ENCODE measurements at regions not wholly inside any gene's neighbourhood (a gene's known extent, or its start where the extent isn't known, plus 50 kb on each side); places are given as distances from the start of the nearest gene placed in this dataset.
"Not testable (repeated sequence)": the region's sequence is repeated elsewhere in the genome, so short reads cannot be mapped to it uniquely, and the experiment has no call there.

DNA sequence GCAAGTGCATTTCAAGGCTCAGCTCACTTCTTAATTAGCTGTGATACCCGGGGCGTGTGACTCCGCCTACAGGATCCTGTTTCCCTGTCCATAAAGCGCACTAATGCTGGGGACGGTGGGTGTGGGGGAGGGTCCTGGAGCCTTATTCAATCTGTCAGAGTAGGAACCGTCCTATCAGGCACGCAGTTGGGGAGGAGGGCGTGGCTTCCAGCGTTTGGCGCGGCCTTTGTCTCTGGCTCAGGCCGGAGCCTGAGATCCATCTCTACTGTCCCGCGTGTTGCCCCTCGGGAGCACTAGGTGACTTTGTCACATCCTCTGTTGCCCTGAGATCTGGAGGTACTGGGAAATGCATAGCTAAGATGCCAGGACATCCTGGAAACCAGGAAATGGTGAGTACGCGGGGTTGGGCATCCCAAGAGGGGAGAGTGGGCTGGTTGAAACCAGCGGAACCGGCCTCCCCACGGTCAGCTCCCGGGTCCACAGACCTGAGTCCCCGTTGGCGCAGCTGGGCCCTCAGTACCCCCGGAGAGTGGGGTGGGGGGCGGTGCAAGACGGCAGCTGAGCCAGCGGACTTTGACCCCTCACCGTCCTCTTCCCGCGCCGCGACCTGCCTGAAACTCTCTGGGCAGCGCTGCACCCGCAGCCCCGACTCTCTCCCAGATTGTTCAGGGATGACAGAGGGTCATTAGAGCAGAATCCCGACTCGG is 104.4 kb upstream of the ZNF92 start:
- TF ChIP-seq, protein P1, sequence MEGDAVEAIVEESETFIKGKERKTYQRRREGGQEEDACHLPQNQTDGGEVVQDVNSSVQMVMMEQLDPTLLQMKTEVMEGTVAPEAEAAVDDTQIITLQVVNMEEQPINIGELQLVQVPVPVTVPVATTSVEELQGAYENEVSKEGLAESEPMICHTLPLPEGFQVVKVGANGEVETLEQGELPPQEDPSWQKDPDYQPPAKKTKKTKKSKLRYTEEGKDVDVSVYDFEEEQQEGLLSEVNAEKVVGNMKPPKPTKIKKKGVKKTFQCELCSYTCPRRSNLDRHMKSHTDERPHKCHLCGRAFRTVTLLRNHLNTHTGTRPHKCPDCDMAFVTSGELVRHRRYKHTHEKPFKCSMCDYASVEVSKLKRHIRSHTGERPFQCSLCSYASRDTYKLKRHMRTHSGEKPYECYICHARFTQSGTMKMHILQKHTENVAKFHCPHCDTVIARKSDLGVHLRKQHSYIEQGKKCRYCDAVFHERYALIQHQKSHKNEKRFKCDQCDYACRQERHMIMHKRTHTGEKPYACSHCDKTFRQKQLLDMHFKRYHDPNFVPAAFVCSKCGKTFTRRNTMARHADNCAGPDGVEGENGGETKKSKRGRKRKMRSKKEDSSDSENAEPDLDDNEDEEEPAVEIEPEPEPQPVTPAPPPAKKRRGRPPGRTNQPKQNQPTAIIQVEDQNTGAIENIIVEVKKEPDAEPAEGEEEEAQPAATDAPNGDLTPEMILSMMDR (IDR thresholded peaks at IDR 0.05; ENCODE audit: poor library complexity, severe bottlenecking): no peak
- Histone ChIP-seq H3K4me3 (ENCODE audit: severe bottlenecking) (peak overlapping the region; percentile 28), H3K36me3 (ENCODE audit: low read depth) (no peaks in the 10 kb centered on the region), H3K9me3 (ENCODE audit: severe bottlenecking) (no peaks in the 10 kb centered on the region), H3K4me1 (ENCODE audit: insufficient read depth, poor library complexity, severe bottlenecking) (no peaks in the 10 kb centered on the region), H3K27ac (ENCODE audit: poor library complexity, severe bottlenecking) (no peak overlapping the region), H3K27me3 (ENCODE audit: insufficient read depth, poor library complexity, severe bottlenecking) (peaks cover 5% of the 10 kb centered on the region)
- ATAC-seq (ENCODE audit: low read depth) (peak; percentile 92), DNase-seq (ENCODE audit: low spot score) (no peak)

DNA sequence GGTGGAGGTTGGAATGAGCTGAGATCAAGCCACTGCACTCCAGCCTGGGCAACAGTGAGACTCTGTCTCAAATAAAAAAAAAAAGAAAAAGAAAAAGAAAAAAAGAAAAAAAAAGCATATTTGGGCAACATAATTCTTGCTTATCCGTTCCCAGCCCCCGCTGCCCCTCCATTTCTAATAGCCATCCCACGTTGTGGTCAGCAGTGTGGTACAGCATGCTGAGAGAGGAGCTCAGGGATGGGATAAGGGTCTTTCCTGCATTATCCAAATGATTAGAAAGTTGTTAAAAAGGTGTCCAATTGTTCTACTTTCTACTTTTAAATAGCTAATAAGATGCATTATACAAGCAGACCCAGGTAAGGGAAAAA is 104.9 kb upstream of the ZNF92 start:
- DNase-seq (ENCODE audit: low spot score): no peak
- peak overlapping the region; percentile 28 for H3K4me3 ChIP-seq (ENCODE audit: severe bottlenecking)
- TF ChIP-seq, protein P1 (IDR thresholded peaks at IDR 0.05; ENCODE audit: poor library complexity, severe bottlenecking): no peak
- H3K4me1 ChIP-seq (ENCODE audit: insufficient read depth, poor library complexity, severe bottlenecking): no peaks in the 10 kb centered on the region
- no peak overlapping the region for H3K27ac ChIP-seq (ENCODE audit: poor library complexity, severe bottlenecking)
- H3K27me3 ChIP-seq (ENCODE audit: insufficient read depth, poor library complexity, severe bottlenecking): peaks cover 5% of the 10 kb centered on the region
- H3K9me3 ChIP-seq (ENCODE audit: severe bottlenecking): no peaks in the 10 kb centered on the region
- no peak for ATAC-seq (ENCODE audit: low read depth)
- H3K36me3 ChIP-seq (ENCODE audit: low read depth): no peaks in the 10 kb centered on the region

DNA sequence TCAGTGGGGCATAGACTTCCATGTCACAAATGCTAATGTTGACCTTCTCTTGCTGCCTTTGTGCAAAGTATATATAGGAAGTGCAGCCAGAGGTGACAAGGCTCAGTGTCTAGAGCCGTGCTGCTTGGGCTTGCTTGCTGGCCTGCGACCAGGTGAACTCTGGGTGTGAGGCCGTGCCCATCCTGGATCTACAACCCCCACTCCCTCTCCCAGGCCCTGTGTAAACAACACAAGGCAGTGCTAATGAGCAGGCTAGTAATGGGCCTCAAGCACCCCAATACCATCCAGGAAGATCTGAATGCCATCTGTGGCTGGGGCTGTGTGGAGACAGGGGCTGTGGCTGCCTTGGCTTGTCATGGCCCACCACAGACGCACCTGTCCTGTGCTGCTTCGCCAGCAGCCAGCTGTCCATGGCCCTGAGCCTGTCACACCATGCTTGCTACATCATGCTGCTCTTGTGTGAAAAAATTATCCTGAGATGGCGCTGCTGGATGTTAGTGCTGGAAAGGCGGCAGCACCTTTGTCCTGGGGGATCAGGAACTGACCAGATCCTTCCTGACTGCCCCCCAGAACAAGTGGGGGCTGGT is 107.6 kb upstream of the ZNF92 start:
- ATAC-seq (ENCODE audit: low read depth): no peak
- no peaks in the 10 kb centered on the region for H3K4me1 ChIP-seq (ENCODE audit: insufficient read depth, poor library complexity, severe bottlenecking)
- no peak overlapping the region for H3K4me3 ChIP-seq (ENCODE audit: severe bottlenecking)
- H3K27ac ChIP-seq (ENCODE audit: poor library complexity, severe bottlenecking): no peak overlapping the region
- no peaks in the 10 kb centered on the region for H3K9me3 ChIP-seq (ENCODE audit: severe bottlenecking)
- DNase-seq (ENCODE audit: low spot score): no peak
- TF ChIP-seq, protein P1 (IDR thresholded peaks at IDR 0.05; ENCODE audit: poor library complexity, severe bottlenecking): no peak
- H3K36me3 ChIP-seq (ENCODE audit: low read depth): no peaks in the 10 kb centered on the region
- H3K27me3 ChIP-seq (ENCODE audit: insufficient read depth, poor library complexity, severe bottlenecking): peaks cover 5% of the 10 kb centered on the region

DNA sequence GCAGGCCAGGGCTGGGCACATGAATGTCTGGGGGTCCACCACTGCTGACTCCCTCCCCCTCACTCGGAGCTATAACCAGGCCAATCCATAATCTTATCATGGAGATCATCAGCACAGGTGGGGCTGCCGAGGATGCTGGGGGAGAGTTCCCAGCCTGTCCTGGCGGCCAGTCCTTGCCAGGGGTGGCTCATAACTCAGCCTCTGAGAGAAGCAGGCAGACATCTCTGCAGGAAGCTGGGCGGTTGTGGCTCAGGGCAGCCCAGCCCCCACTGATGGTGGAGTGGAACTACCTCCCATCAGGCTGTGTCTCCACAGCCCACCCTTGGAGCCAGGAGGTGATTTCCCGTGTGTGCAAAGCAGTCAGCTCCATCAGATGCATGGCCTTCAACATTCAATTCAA is 109.4 kb upstream of the ZNF92 start:
- Histone ChIP-seq H3K27me3 (ENCODE audit: insufficient read depth, poor library complexity, severe bottlenecking) (no peaks in the 10 kb centered on the region), H3K4me1 (ENCODE audit: insufficient read depth, poor library complexity, severe bottlenecking) (no peaks in the 10 kb centered on the region), H3K4me3 (ENCODE audit: severe bottlenecking) (no peak overlapping the region), H3K27ac (ENCODE audit: poor library complexity, severe bottlenecking) (no peak overlapping the region), H3K9me3 (ENCODE audit: severe bottlenecking) (no peaks in the 10 kb centered on the region), H3K36me3 (ENCODE audit: low read depth) (no peaks in the 10 kb centered on the region)
- TF ChIP-seq, protein P1 (IDR thresholded peaks at IDR 0.05; ENCODE audit: poor library complexity, severe bottlenecking): no peak
- ATAC-seq (ENCODE audit: low read depth) (no peak), DNase-seq (ENCODE audit: low spot score) (no peak)

DNA sequence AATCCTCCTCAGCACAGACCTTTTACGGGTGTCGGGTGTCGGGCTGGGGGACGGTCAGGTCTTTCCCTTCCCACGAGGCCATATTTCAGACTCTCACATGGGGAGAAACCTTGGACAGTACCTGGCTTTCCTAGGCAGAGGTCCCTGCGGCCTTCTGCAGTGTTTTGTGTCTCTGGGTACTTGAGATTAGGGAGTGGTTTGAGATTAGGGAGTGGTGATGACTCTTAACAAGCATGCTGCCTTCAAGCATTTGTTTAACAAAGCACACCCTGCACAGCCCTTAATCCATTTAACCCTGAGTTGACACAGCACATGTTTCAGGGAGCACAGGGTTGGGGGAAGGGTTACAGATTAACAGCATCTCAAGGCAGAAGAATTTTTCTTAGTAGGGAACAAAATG is 113.0 kb upstream of the ZNF92 start:
- DNase-seq (ENCODE audit: low spot score); H3K27ac ChIP-seq (ENCODE audit: poor library complexity, severe bottlenecking); H3K27me3 ChIP-seq (ENCODE audit: insufficient read depth, poor library complexity, severe bottlenecking); H3K4me3 ChIP-seq (ENCODE audit: severe bottlenecking); ATAC-seq (ENCODE audit: low read depth); H3K36me3 ChIP-seq (ENCODE audit: low read depth); H3K4me1 ChIP-seq (ENCODE audit: insufficient read depth, poor library complexity, severe bottlenecking); H3K9me3 ChIP-seq (ENCODE audit: severe bottlenecking): not testable (repeated sequence)

DNA sequence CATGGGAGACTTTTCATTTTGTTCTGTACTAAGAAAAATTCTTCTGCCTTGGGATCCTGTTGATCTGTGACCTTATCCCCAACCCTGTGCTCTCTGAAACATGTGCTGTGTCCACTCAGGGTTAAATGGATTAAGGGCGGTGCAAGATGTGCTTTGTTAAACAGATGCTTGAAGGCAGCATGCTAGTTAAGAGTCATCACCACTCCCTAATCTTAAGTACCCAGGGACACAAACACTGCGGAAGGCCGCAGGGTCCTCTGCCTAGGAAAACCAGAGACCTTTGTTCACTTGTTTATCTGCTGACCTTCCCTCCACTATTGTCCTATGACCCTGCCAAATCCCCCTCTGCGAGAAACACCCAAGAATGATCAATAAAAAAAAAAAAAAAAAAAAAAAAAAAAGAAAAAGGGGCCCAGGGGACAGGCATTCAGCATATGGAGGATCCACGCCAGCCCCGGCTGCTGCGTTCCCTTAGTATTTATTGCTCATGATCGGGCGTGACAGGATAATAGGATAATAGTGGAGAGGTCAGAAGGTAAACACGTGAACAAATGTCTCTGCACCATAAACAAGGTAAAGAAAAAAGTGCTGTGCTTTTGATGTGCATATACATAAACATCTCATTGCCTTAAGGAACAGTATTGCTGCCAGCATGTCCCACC is 113.7 kb upstream of the ZNF92 start:
- not testable (repeated sequence) for ATAC-seq (ENCODE audit: low read depth); H3K4me1 ChIP-seq (ENCODE audit: insufficient read depth, poor library complexity, severe bottlenecking); H3K27me3 ChIP-seq (ENCODE audit: insufficient read depth, poor library complexity, severe bottlenecking); H3K4me3 ChIP-seq (ENCODE audit: severe bottlenecking); H3K36me3 ChIP-seq (ENCODE audit: low read depth); DNase-seq (ENCODE audit: low spot score); H3K9me3 ChIP-seq (ENCODE audit: severe bottlenecking); H3K27ac ChIP-seq (ENCODE audit: poor library complexity, severe bottlenecking)

All from RWPE2 (cell line).